A673 (cell line): ENCODE measurements at regions not wholly inside any gene's neighbourhood (a gene's known extent, or its start where the extent isn't known, plus 50 kb on each side); places are given as distances from the start of the nearest gene placed in this dataset.
"Not testable (repeated sequence)": the region's sequence is repeated elsewhere in the genome, so short reads cannot be mapped to it uniquely, and the experiment has no call there.

Experiments used
- BruUV-seq: library from RNA; stranded (reverse); fragments of 400-500 nt; replicated peaks from 2 replicates; lab custom pipeline; 2021; lab: Mats Ljungman, UMichigan
- CTCF ChIA-PET: fragments of 300-600 bp; sonication (Branson Sonifier 250); formaldehyde crosslinking; loops from one replicate; lab custom pipeline; 2022; ENCODE audit warnings: antibody characterized with exemption; lab: Charles Lee
- POLR2A ChIA-PET: fragments of 300-600 bp; sonication (Branson Sonifier 250); formaldehyde crosslinking; loops from one replicate; lab custom pipeline; 2022; ENCODE audit warnings: antibody characterized with exemption; ENCODE audit not compliant: low non-redundant PET; lab: Charles Lee
- DNase-seq: peaks from one replicate; pipeline ENCODE4 v3.0.0-alpha.2; 2015; ENCODE audit warnings: low spot score
- H3K27ac ChIP-seq: fragments of 200-600 bp; sonication (generic); 2 replicates; pipeline ENCODE4 v1.5.1; 2016; ENCODE audit warnings: mixed run types, low read depth, mild to moderate bottlenecking, mixed read lengths, antibody characterized with exemption, low read length; ENCODE audit not compliant: poor library complexity, severe bottlenecking
- H3K27me3 ChIP-seq: fragments of 200-600 bp; sonication (generic); replicated peaks from 2 replicates; pipeline ENCODE4 v1.6.1; 2017; ENCODE audit warnings: mixed run types, low read depth, mild to moderate bottlenecking, mixed read lengths, antibody characterized with exemption, low read length; ENCODE audit not compliant: insufficient read depth, poor library complexity
- H3K36me3 ChIP-seq: fragments of 200-600 bp; sonication (generic); 2 replicates; pipeline ENCODE4 v1.6.1; 2016; ENCODE audit warnings: mixed run types, mild to moderate bottlenecking, mixed read lengths, antibody characterized with exemption, low read length; ENCODE audit not compliant: insufficient read depth, poor library complexity, severe bottlenecking
- H3K4me1 ChIP-seq: fragments of 200-600 bp; sonication (generic); 2 replicates; pipeline ENCODE4 v1.6.1; 2017; ENCODE audit warnings: mixed run types, mild to moderate bottlenecking, mixed read lengths, antibody characterized with exemption, low read length; ENCODE audit not compliant: insufficient read depth, poor library complexity, severe bottlenecking
- H3K4me3 ChIP-seq: fragments of 200-600 bp; sonication (generic); 2 replicates; pipeline ENCODE4 v1.5.1; 2016; ENCODE audit warnings: low read depth, mixed run types, mild to moderate bottlenecking, mixed read lengths, low read length; ENCODE audit not compliant: poor library complexity, severe bottlenecking
- H3K9me3 ChIP-seq: fragments of 200-600 bp; sonication (generic); 2 replicates; pipeline ENCODE4 v1.6.1; 2016; ENCODE audit warnings: mixed run types, low read depth, mild to moderate bottlenecking, mixed read lengths, antibody characterized with exemption, low read length; ENCODE audit not compliant: poor library complexity, severe bottlenecking
- CTCF ChIP-seq: fragments of 300-800, 200-600 bp; sonication (generic); conservative IDR thresholded peaks from 2 replicates; pipeline ENCODE4 v1.5.1; 2017; ENCODE audit warnings: low read depth, mild to moderate bottlenecking, antibody characterized with exemption, low read length, moderate library complexity, mixed read lengths
- EZH2 ChIP-seq: fragments of 200-600 bp; sonication (generic); IDR thresholded peaks from 2 replicates; pipeline ENCODE4 v1.6.1; 2017; ENCODE audit warnings: borderline replicate concordance, low read depth, mild to moderate bottlenecking, mixed read lengths, antibody characterized with exemption, low read length; ENCODE audit not compliant: poor library complexity, severe bottlenecking
- intact Hi-C: fragments of 100-400 bp; cut with micrococcal nuclease; formaldehyde crosslinking; loops from one replicate; pipeline ENCODE4 v1.10.0; 2022; ENCODE audit not compliant: unreplicated experiment

DNA sequence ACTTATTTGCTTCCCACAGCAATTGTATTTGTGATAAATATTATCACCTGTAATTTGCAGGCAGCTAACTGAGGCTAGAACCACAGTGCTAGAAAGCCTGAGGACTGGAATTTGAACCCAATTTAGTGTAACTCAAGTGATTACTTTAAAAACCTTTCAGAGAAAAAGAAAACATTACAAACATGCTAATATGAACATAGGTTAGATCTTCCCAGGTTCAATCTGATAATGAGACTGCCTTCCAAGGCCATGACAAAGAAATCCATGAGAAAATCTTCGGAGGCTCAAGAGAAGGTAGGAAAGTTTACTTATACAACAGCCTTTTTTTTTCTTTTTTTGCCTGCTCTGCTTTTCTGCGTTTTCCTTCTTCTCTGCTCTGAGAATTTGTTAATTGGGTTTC lies 620.6 kb upstream of the CCNG1 start:
- no peak for DNase-seq
- no peaks in the 10 kb centered on the region for H3K9me3 ChIP-seq
- ChIA-PET POLR2A (no interaction called here), CTCF (no interaction called here)
- H3K27me3 ChIP-seq, result no peaks in the 10 kb centered on the region
- no peaks in the 10 kb centered on the region for H3K4me1 ChIP-seq
- no peak overlapping the region for H3K4me3 ChIP-seq
- no peak for TF ChIP-seq EZH2
- no peak for TF ChIP-seq CTCF
- no TSS peak for BruUV-seq
- intact Hi-C loops, result no loop called here
- H3K36me3 ChIP-seq, result no peaks in the 10 kb centered on the region
- H3K27ac ChIP-seq, result no peak overlapping the region

DNA sequence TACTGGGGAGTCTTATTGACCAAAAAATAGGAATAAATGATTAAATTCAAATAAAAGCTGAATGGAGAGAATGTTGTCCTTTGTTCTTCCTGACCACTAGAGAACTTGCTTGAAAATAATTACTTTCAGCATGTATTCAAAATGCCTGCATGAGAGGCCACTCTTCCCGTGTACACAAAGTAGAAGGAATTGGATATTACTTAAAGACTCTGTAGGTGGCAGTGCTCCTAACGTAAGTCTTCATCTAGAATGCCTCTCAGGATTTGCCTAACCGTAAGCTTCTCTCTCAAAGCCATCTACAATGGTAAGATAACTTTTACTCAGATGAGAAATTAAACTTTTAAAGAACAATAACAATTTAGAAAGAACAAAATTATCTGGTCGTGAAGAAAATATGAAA lies 620.0 kb upstream of the CCNG1 start:
- no TSS peak for BruUV-seq
- H3K27ac ChIP-seq, result no peak overlapping the region
- no peaks in the 10 kb centered on the region for H3K9me3 ChIP-seq
- no peak overlapping the region for H3K4me3 ChIP-seq
- ChIA-PET CTCF (no interaction called here), POLR2A (no interaction called here)
- DNase-seq, result no peak
- no peaks in the 10 kb centered on the region for H3K27me3 ChIP-seq
- H3K36me3 ChIP-seq, result no peaks in the 10 kb centered on the region
- no peak for TF ChIP-seq CTCF
- no peak for TF ChIP-seq EZH2
- intact Hi-C loops, result no loop called here
- H3K4me1 ChIP-seq, result no peaks in the 10 kb centered on the region

DNA sequence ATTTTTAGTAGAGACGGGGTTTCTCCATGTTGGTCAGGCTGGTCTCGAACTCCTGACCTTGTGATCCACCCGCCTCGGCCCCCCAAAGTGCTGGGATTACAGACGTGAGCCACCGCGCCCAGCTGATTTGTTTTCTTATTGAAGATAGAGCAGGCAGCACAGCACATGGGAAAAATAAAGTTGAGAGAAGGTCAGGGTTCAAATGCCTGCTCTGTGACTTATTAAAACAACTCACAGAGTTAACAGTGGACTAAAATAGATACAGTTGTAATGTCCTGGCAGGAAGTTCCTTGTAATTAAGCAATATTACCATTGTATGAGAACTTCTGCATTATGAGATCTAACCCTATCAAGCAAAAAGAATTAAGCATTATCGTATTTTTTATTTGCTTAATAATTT lies 615.7 kb upstream of the CCNG1 start:
- CTCF ChIA-PET, POLR2A ChIA-PET, BruUV-seq, DNase-seq, intact Hi-C loops, H3K27ac ChIP-seq, H3K4me1 ChIP-seq, H3K36me3 ChIP-seq, H3K9me3 ChIP-seq, H3K27me3 ChIP-seq, H3K4me3 ChIP-seq: not testable (repeated sequence)

DNA sequence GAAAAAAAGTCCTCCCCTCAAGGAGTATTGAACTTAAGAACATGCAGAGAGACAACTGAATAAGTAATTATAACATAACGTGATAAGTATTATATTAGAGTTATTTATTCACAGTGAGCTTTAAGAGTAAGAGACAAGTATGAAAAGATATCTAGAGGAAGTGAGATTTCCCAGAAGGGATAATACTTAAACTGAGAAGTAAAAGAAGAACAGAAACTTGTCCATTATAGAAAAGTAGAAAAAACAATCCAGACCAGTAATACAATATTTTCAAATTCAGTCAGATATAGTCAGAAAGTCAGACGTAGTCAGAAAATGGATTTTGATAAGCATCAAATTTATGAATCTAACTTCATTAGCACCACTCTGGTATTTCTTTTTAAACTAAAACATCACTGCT lies 613.0 kb upstream of the CCNG1 start:
- intact Hi-C loops, result no loop called here
- no peak for DNase-seq
- no TSS peak for BruUV-seq

More for the DNA sequence above, 613.0 kb upstream of the CCNG1 start:
- POLR2A ChIA-PET, result no interaction called here
- TF ChIP-seq EZH2 (no peak), CTCF (no peak)
- CTCF ChIA-PET, result no interaction called here
- Histone ChIP-seq H3K36me3 (no peaks in the 10 kb centered on the region), H3K27ac (no peak overlapping the region), H3K4me3 (no peak overlapping the region), H3K27me3 (no peaks in the 10 kb centered on the region), H3K4me1 (no peaks in the 10 kb centered on the region), H3K9me3 (no peaks in the 10 kb centered on the region)
